SU-DHL-6 (cell line): ENCODE measurements at regions not wholly inside any gene's neighbourhood (a gene's known extent, or its start where the extent isn't known, plus 50 kb on each side); places are given as distances from the start of the nearest gene placed in this dataset.

Experiments used
- H2AFZ ChIP-seq: fragments of 200-600 bp; sonication (generic); 2 replicates; pipeline ENCODE4 v1.6.1; 2014; ENCODE audit warnings: low read depth, mild to moderate bottlenecking, moderate library complexity, mixed read lengths, antibody characterized with exemption, low read length; ENCODE audit not compliant: severe bottlenecking
- H3F3A ChIP-seq: fragments of 200-600 bp; shearing (Covaris generic); 2 replicates; pipeline ENCODE4 v1.6.0; 2016; ENCODE audit warnings: antibody characterized with exemption, mild to moderate bottlenecking; ENCODE audit not compliant: insufficient read depth
- H3K27ac ChIP-seq: fragments of 200-600 bp; sonication (generic); 2 replicates; pipeline ENCODE4 v1.5.1; 2016; ENCODE audit warnings: low read depth, mild to moderate bottlenecking, low read length, moderate library complexity, mixed read lengths
- H3K27me3 ChIP-seq: fragments of 200-600 bp; sonication (generic), shearing (Covaris generic); 2 replicates; pipeline ENCODE4 v1.6.0; 2014; ENCODE audit warnings: mild to moderate bottlenecking, low read length
- H3K36me3 ChIP-seq: fragments of 200-600 bp; sonication (generic); 2 replicates; pipeline ENCODE4 v1.6.1; 2014; ENCODE audit warnings: mild to moderate bottlenecking, low read length, mixed read lengths
- H3K4me2 ChIP-seq: fragments of 300-600, 200-600 bp; shearing (Covaris generic), sonication (generic); 2 replicates; pipeline ENCODE4 v1.6.0; 2014; ENCODE audit warnings: low read length, low read depth, mild to moderate bottlenecking; ENCODE audit not compliant: poor library complexity, severe bottlenecking
- H3K4me3 ChIP-seq: fragments of 200-600 bp; sonication (generic); 2 replicates; pipeline ENCODE4 v1.5.1; 2014; ENCODE audit warnings: antibody characterized with exemption, low read length, mild to moderate bottlenecking, mixed read lengths; ENCODE audit not compliant: insufficient read depth, poor library complexity, severe bottlenecking
- H3K79me2 ChIP-seq: fragments of 200-600 bp; sonication (generic); 2 replicates; pipeline ENCODE4 v1.6.1; 2014; ENCODE audit warnings: mild to moderate bottlenecking, low read length, moderate library complexity; ENCODE audit not compliant: insufficient read depth
- H3K9ac ChIP-seq: fragments of 200-600 bp; sonication (generic); 2 replicates; pipeline ENCODE4 v1.7.0; 2014; ENCODE audit warnings: mild to moderate bottlenecking, low read length
- H3K9me2 ChIP-seq: fragments of 200-600 bp; sonication (generic); replicated peaks from 2 replicates; pipeline ENCODE4 v1.6.1; 2014; ENCODE audit warnings: low read length; ENCODE audit not compliant: insufficient read depth
- H3K9me3 ChIP-seq: fragments of 200-600 bp; sonication (generic); 2 replicates; pipeline ENCODE4 v1.6.1; 2014; ENCODE audit warnings: low read length, mixed read lengths; ENCODE audit not compliant: insufficient read depth
- H4K20me1 ChIP-seq: fragments of 200-600 bp; sonication (generic); 2 replicates; pipeline ENCODE4 v1.6.1; 2014; ENCODE audit warnings: low read depth, mild to moderate bottlenecking, antibody characterized with exemption, low read length, moderate library complexity, mixed read lengths
- CTCF ChIP-seq: fragments of 200-600 bp; sonication (generic); IDR thresholded peaks from one replicate; pipeline ENCODE4 v1.5.1; 2017; ENCODE audit warnings: antibody characterized with exemption, mild to moderate bottlenecking, low read length, moderate library complexity; ENCODE audit not compliant: insufficient read depth, poor library complexity, severe bottlenecking
- EZH2phosphoT487 ChIP-seq: fragments of 200-600 bp; sonication (generic), shearing (Covaris generic); conservative IDR thresholded peaks from 2 replicates; pipeline ENCODE4 v1.6.1; 2018; ENCODE audit warnings: mild to moderate bottlenecking, antibody characterized with exemption, low read length, moderate library complexity, mixed read lengths

DNA sequence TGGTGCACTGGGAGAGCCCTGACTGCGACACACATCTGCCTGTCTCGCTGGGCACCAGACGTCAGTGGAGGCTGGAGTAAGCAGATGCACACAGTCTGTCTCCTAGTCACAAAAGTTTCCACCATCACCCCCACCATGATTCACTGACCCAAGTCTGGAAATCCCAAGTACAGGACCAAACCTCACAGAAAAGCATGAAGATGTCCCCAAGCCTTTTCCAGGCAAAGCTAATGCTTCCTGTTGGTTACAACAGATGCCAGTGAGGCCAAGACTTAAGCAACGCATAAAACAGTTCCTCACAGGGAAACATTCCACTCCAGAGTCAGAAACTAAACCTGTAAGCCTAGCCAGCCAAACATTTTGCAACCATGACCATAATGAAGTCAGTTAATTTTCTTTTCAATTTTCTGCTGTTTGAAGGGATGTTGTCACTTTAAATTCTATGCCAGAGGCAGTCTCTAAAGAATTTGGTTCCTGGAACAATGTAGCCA, 259.3 kb upstream of the SLC30A5 start:
- Histone ChIP-seq H3K9ac (no peak overlapping the region), H3K79me2 (no peaks in the 10 kb centered on the region), H3F3A (no peaks in the 10 kb centered on the region), H3K4me2 (no peak overlapping the region), H3K9me2 (no peaks in the 10 kb centered on the region), H3K9me3 (no peaks in the 10 kb centered on the region), H3K4me3 (no peak overlapping the region), H3K27me3 (no peaks in the 10 kb centered on the region), H3K27ac (no peak overlapping the region), H3K36me3 (no peaks in the 10 kb centered on the region), H4K20me1 (no peaks in the 10 kb centered on the region), H2AFZ (no peak overlapping the region)
- TF ChIP-seq CTCF: no peak
- no peak for TF ChIP-seq EZH2phosphoT487

DNA sequence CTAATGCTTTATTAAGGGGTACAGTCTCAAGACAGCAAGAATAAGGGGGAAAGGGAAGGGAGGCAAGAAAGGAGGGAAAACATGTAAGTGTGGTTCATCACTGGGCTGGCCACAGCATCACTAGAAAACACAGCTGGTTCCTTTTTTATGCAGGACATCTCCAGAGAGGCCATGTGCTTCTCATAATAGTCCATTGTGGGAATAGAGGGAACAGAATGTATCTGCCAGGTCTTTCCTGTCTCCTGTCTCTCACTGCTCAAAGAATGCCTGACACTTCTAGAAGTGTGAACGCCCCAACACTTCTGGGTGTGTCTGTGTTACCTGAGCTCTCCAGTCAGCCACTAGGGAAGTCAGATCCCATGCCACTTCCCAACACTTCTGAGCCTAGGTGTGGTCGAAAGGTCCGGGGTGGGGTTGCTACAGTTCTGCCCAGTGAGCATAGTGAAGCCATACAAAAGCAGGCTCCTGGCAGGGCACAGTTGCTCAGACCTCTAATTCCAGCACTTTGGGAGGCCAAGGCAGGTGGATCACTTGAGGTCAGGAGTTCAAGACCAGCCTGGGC, 255.6 kb upstream of the SLC30A5 start:
- no peak overlapping the region for H2AFZ ChIP-seq
- H3K9ac ChIP-seq: no peak overlapping the region
- H3K27ac ChIP-seq: no peak overlapping the region
- H3K27me3 ChIP-seq: no peaks in the 10 kb centered on the region
- no peaks in the 10 kb centered on the region for H4K20me1 ChIP-seq
- TF ChIP-seq CTCF (no peak), EZH2phosphoT487 (no peak)
- no peaks in the 10 kb centered on the region for H3K9me3 ChIP-seq
- H3K79me2 ChIP-seq: no peaks in the 10 kb centered on the region
- no peak overlapping the region for H3K4me2 ChIP-seq
- no peaks in the 10 kb centered on the region for H3K9me2 ChIP-seq
- no peaks in the 10 kb centered on the region for H3K36me3 ChIP-seq
- H3F3A ChIP-seq: no peaks in the 10 kb centered on the region
- no peak overlapping the region for H3K4me3 ChIP-seq

GRCh38 chr5:68839019-68839552, 254.7 kb upstream of the SLC30A5 start:
- Histone ChIP-seq H3F3A (no peaks in the 10 kb centered on the region), H3K9ac (no peak overlapping the region), H2AFZ (no peak overlapping the region), H3K4me2 (no peak overlapping the region), H3K9me3 (no peaks in the 10 kb centered on the region), H3K9me2 (no peaks in the 10 kb centered on the region), H3K27me3 (no peaks in the 10 kb centered on the region), H3K27ac (no peak overlapping the region), H3K4me3 (no peak overlapping the region), H4K20me1 (no peaks in the 10 kb centered on the region), H3K79me2 (no peaks in the 10 kb centered on the region), H3K36me3 (no peaks in the 10 kb centered on the region)
- TF ChIP-seq CTCF (no peak), EZH2phosphoT487 (no peak)
